Tibial nerve (tissue), 4 donors: ENCODE measurements at regions not wholly inside any gene's neighbourhood (a gene's known extent, or its start where the extent isn't known, plus 50 kb on each side); places are given as distances from the start of the nearest gene placed in this dataset.

ENCODE experiments used
- CTCF ChIP-seq, 5 experiments: fragments of 200-600 bp in 3 of 5; fragments of 450-650 bp in 2 of 5; sonication (generic) in 3 of 5; IDR thresholded peaks; one replicate each; pipeline ENCODE4 v1.5.1; 2016 to 2019; ENCODE audit warnings: antibody characterized with exemption in 5 of 5, mild to moderate bottlenecking in 3 of 5, moderate library complexity in 2 of 5
- EP300 ChIP-seq, 2 donors: sonication (generic); formaldehyde crosslinking; IDR thresholded peaks; one replicate each; pipeline ENCODE4 v1.6.1; 2017; ENCODE audit warnings: antibody characterized with exemption in 2 of 2, mild to moderate bottlenecking in 1 of 2
- POLR2A ChIP-seq, 2 donors: fragments of 450-650 bp; IDR thresholded peaks; one replicate each; pipeline ENCODE4 v1.6.1; 2017; ENCODE audit warnings: antibody characterized with exemption in 2 of 2, mild to moderate bottlenecking in 2 of 2, moderate library complexity in 2 of 2

DNA sequence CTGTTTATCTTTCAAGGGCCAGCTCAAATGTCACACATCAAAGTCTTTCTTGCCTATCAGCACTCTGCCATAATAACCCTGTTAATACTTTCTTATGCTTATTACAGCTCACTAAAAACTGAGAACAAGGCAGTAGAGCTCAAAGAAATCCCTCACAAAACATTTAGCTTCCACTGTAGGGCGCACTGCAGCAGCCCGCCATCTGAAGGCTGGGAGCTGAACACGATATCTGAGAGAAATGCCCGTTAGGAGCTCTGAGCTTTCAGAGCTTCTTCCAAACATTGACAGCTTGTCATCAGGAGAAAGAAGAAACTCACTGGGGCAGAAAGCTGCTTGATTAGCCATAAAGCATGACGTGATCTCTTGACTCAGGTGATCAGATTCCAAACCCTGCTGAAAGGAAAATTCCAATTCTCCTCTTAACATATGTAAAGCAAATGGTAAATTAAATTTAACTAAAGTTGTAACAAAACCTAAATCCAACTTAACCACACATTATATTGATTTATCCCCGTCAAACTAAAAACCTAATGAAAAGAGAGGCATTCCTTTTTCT, 175.7 kb downstream of the C12orf50 start:
- TF ChIP-seq CTCF (IDR thresholded peaks at IDR 0.05) (no peak), POLR2A (IDR thresholded peaks at IDR 0.05) (no peak), EP300 (IDR thresholded peaks at IDR 0.05) (no peak)
